ENCODE measurements at regions not wholly inside any gene's neighbourhood (a gene's known extent, or its start where the extent isn't known, plus 50 kb on each side); places are given as distances from the start of the nearest gene placed in this dataset.
A peak's percentile ranks its signal among the peaks of the same experiment; 100 is the strongest.

GRCh38 chr10:4068629-4069028 lies 283.6 kb upstream of the KLF6 start:
- Histone ChIP-seq H3K9me3 (ENCODE audit: control insufficient read depth, low read length) (no peaks in the 10 kb centered on the region), H3K4me1 (ENCODE audit: control insufficient read depth, insufficient read depth, low read length) (peaks cover 20% of the 10 kb centered on the region), H3K4me3 (ENCODE audit: low read length) (no peak overlapping the region), H3K27me3 (ENCODE audit: control insufficient read depth, insufficient read depth) (no peaks in the 10 kb centered on the region), H3K27ac (ENCODE audit: low read length) (no peak overlapping the region)
- no peak for ATAC-seq
- intact Hi-C loops (cut with DNase I) = no loop called here
- WGBS = 95% methylated on average over 3 of the region's 3 CpGs
- no peak for DNase-seq

DNA sequence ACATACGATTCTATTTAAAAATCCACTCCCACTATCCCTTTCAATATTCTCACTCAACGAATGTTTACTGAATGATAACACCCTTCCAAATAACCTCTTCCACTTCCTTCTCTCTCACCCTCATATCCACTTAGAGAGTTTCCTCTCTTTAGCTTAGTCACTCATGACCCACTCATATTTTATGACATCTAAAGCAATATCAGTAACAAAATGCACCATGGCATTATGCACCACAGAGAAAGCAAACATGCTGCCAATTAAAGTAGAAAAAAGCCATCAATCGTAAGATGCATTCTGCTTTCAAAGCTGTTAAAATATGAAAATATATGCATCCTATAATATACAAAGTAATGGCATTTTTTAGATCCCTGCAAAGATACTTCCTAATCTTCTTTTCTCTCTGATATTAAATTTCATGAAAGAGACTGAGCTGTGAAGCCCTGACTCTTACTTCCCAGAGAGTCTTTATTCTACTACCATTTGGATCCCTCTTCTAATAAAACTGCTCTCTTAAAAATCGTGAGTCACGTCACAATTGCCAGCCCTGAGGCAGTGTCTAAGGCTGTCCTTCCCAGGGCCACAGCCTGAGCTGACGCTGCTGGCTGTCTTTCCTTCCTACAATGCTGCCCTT lies 283.0 kb upstream of the KLF6 start:
- ATAC-seq = peak; percentile 35 to 56
- no peaks in the 10 kb centered on the region for H3K9me3 ChIP-seq (ENCODE audit: control insufficient read depth, low read length)
- no peaks in the 10 kb centered on the region for H3K27me3 ChIP-seq (ENCODE audit: control insufficient read depth, insufficient read depth)
- H3K4me1 ChIP-seq (ENCODE audit: control insufficient read depth, insufficient read depth, low read length) = peaks cover 20% of the 10 kb centered on the region
- no peak for DNase-seq
- H3K27ac ChIP-seq (ENCODE audit: low read length) = no peak overlapping the region
- WGBS = 34% methylated on average over 6 of the region's 6 CpGs
- no peak overlapping the region for H3K4me3 ChIP-seq (ENCODE audit: low read length)
- intact Hi-C loops (cut with DNase I) = no loop called here

GRCh38 chr10:4067531-4067930 lies 282.5 kb upstream of the KLF6 start:
- no peak overlapping the region for H3K4me3 ChIP-seq (ENCODE audit: low read length)
- H3K27me3 ChIP-seq (ENCODE audit: control insufficient read depth, insufficient read depth) = no peaks in the 10 kb centered on the region
- WGBS = 68% methylated on average over 5 of the region's 5 CpGs
- peak; percentile 22 to 29 for ATAC-seq
- DNase-seq = no peak
- peak overlapping the region; percentile 59 for H3K27ac ChIP-seq (ENCODE audit: low read length)
- no peaks in the 10 kb centered on the region for H3K9me3 ChIP-seq (ENCODE audit: control insufficient read depth, low read length)
- peaks cover 20% of the 10 kb centered on the region for H3K4me1 ChIP-seq (ENCODE audit: control insufficient read depth, insufficient read depth, low read length)
- intact Hi-C loops (cut with DNase I) = no loop called here

- intact Hi-C loops (cut with DNase I) = no loop called here
- Histone ChIP-seq H3K9me3 (ENCODE audit: control insufficient read depth, low read length) (no peaks in the 10 kb centered on the region), H3K4me3 (ENCODE audit: low read length) (no peak overlapping the region), H3K4me1 (ENCODE audit: control insufficient read depth, insufficient read depth, low read length) (peaks cover 20% of the 10 kb centered on the region), H3K27me3 (ENCODE audit: control insufficient read depth, insufficient read depth) (no peaks in the 10 kb centered on the region), H3K27ac (ENCODE audit: low read length) (no peak overlapping the region)
- ATAC-seq = no peak
- WGBS = 77% methylated on average over 4 of the region's 4 CpGs
- no peak for DNase-seq
Observed at GRCh38 chr10:4066581-4067390, 281.8 kb upstream of the KLF6 start.

- DNase-seq (no peak), ATAC-seq (no peak)
- 96% methylated on average over 6 of the region's 6 CpGs for WGBS
- Histone ChIP-seq H3K4me3 (ENCODE audit: low read length) (no peak overlapping the region), H3K27me3 (ENCODE audit: control insufficient read depth, insufficient read depth) (no peaks in the 10 kb centered on the region), H3K9me3 (ENCODE audit: control insufficient read depth, low read length) (no peaks in the 10 kb centered on the region), H3K4me1 (ENCODE audit: control insufficient read depth, insufficient read depth, low read length) (peaks cover 19% of the 10 kb centered on the region), H3K27ac (ENCODE audit: low read length) (no peak overlapping the region)
- intact Hi-C loops (cut with DNase I) = no loop called here
Observed at GRCh38 chr10:4064489-4064888, 279.5 kb upstream of the KLF6 start.

GRCh38 chr10:4063717-4064116 lies 278.7 kb upstream of the KLF6 start:
- no peaks in the 10 kb centered on the region for H3K27me3 ChIP-seq (ENCODE audit: control insufficient read depth, insufficient read depth)
- H3K27ac ChIP-seq (ENCODE audit: low read length) = no peak overlapping the region
- ATAC-seq = no peak
- no peaks in the 10 kb centered on the region for H3K9me3 ChIP-seq (ENCODE audit: control insufficient read depth, low read length)
- DNase-seq = no peak
- peaks cover 11% of the 10 kb centered on the region for H3K4me1 ChIP-seq (ENCODE audit: control insufficient read depth, insufficient read depth, low read length)
- H3K4me3 ChIP-seq (ENCODE audit: low read length) = no peak overlapping the region
- intact Hi-C loops (cut with DNase I) = no loop called here
- WGBS = 97% methylated on average over 3 of the region's 3 CpGs

- Histone ChIP-seq H3K4me3 (ENCODE audit: low read length) (no peak overlapping the region), H3K27ac (ENCODE audit: low read length) (no peak overlapping the region), H3K27me3 (ENCODE audit: control insufficient read depth, insufficient read depth) (no peaks in the 10 kb centered on the region), H3K9me3 (ENCODE audit: control insufficient read depth, low read length) (no peaks in the 10 kb centered on the region), H3K4me1 (ENCODE audit: control insufficient read depth, insufficient read depth, low read length) (peaks cover 9% of the 10 kb centered on the region)
- ATAC-seq (no peak), DNase-seq (no peak)
- 98% methylated on average over 6 of the region's 6 CpGs for WGBS
- intact Hi-C loops (cut with DNase I) = no loop called here
Observed at GRCh38 chr10:4062751-4063150, 277.7 kb upstream of the KLF6 start.

DNA sequence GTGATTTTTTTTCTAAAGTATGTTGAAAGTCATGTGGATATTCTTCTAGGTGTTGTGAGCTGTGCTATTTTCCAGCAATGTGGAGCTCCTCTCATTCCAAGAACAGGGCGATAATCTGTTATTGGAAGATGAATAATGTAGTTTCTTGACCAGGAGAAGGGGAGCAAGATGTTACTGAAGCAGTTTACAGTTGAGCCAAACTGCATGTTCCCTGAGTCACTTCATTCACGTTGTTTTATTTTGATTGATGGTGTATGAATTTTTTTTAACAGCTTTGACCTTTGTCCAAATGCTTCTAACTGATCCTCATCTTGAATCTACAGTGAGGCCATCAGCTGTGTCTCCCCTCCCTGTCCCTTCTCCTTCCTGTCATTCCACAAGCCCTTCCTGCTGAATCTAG lies 277.1 kb upstream of the KLF6 start:
- Histone ChIP-seq H3K9me3 (ENCODE audit: control insufficient read depth, low read length) (no peaks in the 10 kb centered on the region), H3K4me3 (ENCODE audit: low read length) (no peak overlapping the region), H3K4me1 (ENCODE audit: control insufficient read depth, insufficient read depth, low read length) (peaks cover 3% of the 10 kb centered on the region), H3K27ac (ENCODE audit: low read length) (no peak overlapping the region), H3K27me3 (ENCODE audit: control insufficient read depth, insufficient read depth) (no peaks in the 10 kb centered on the region)
- WGBS = 56% methylated on average over 2 of the region's 2 CpGs
- intact Hi-C loops (cut with DNase I) = no loop called here
- DNase-seq (no peak), ATAC-seq (no peak)

DNA sequence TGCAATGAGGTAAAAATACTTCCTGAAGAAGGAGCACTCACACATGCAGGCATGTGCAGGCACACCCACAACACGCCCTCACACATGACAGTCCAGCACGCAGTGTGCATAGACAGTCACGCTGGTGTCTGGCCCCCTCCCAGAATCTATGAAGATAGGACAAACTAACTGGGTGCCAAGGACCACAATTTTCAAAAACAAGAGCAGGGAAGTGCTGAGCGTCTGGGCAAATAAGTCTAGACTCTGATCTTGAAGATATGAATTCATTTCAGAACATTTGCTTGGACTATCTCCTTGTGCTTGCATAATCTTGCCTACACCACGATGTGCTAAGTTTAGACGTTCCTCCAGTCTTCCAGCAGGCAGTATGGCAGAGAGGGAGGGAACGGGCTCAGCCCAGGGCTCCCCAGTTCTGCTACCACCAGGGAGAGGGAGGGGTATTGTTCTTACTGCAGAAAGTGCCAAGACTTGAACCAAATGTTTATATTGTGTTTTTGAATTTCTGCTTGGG lies 276.5 kb upstream of the KLF6 start:
- H3K9me3 ChIP-seq (ENCODE audit: control insufficient read depth, low read length) = no peaks in the 10 kb centered on the region
- H3K27me3 ChIP-seq (ENCODE audit: control insufficient read depth, insufficient read depth) = no peaks in the 10 kb centered on the region
- peak; percentile 85 to 94 for ATAC-seq
- intact Hi-C loops (cut with DNase I) = no loop called here
- WGBS = 46% methylated on average over 7 of the region's 7 CpGs
- no peak overlapping the region for H3K4me3 ChIP-seq (ENCODE audit: low read length)
- peaks cover 2% of the 10 kb centered on the region for H3K4me1 ChIP-seq (ENCODE audit: control insufficient read depth, insufficient read depth, low read length)
- DNase-seq = peak; percentile 66 to 93 (median 81)
- no peak overlapping the region for H3K27ac ChIP-seq (ENCODE audit: low read length)

GRCh38 chr10:4059471-4060138 lies 274.6 kb upstream of the KLF6 start:
- no peak overlapping the region for H3K27ac ChIP-seq (ENCODE audit: low read length)
- no peaks in the 10 kb centered on the region for H3K9me3 ChIP-seq (ENCODE audit: control insufficient read depth, low read length)
- H3K4me3 ChIP-seq (ENCODE audit: low read length) = no peak overlapping the region
- DNase-seq (no peak), ATAC-seq (no peak)
- H3K4me1 ChIP-seq (ENCODE audit: control insufficient read depth, insufficient read depth, low read length) = peaks cover 2% of the 10 kb centered on the region
- H3K27me3 ChIP-seq (ENCODE audit: control insufficient read depth, insufficient read depth) = no peaks in the 10 kb centered on the region
- WGBS = 75% methylated on average over 11 of the region's 11 CpGs
- intact Hi-C loops (cut with DNase I) = no loop called here

GRCh38 chr10:4058514-4059029 lies 273.6 kb upstream of the KLF6 start:
- H3K27me3 ChIP-seq (ENCODE audit: control insufficient read depth, insufficient read depth) = no peaks in the 10 kb centered on the region
- DNase-seq (no peak), ATAC-seq (no peak)
- intact Hi-C loops (cut with DNase I) = no loop called here
- 82% methylated on average over 10 of the region's 10 CpGs for WGBS
- H3K4me1 ChIP-seq (ENCODE audit: control insufficient read depth, insufficient read depth, low read length) = peaks cover 3% of the 10 kb centered on the region
- no peaks in the 10 kb centered on the region for H3K9me3 ChIP-seq (ENCODE audit: control insufficient read depth, low read length)
- H3K27ac ChIP-seq (ENCODE audit: low read length) = no peak overlapping the region
- no peak overlapping the region for H3K4me3 ChIP-seq (ENCODE audit: low read length)
